ENCODE measurements at regions not wholly inside any gene's neighbourhood (a gene's known extent, or its start where the extent isn't known, plus 50 kb on each side); places are given as distances from the start of the nearest gene placed in this dataset.

DNA sequence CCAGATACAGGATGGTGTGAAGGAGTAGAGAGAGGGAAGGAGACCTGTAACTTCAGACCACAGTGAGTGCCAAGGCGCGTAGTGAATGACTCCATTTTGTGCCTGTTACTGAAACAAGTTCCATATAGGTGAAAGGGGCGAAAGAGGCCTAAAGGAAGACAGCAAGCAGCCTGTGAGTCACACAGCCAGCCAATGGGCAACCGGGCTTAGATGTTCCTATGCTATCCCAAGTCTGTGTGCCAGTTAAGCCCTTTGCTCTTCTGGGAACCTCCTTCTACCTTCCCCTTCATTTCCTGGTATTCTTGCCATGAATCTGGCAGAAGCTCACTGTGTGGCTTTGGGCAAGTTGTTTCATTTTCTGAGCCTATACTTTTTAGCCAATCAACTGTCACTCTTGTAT lies 161.8 kb upstream of the LDB2 start:
- no peak overlapping the region for H3K4me3 ChIP-seq (ENCODE audit: low read length)
- no peak overlapping the region for H2BK5ac ChIP-seq (ENCODE audit: low read length)
- H2BK120ac ChIP-seq (ENCODE audit: low read depth, low read length): no peak overlapping the region
- no peak overlapping the region for H3K9ac ChIP-seq (ENCODE audit: low read length)
- H4K8ac ChIP-seq (ENCODE audit: low read depth, low read length): no peak overlapping the region
- H3K4me1 ChIP-seq (ENCODE audit: control insufficient read depth, low read depth, low read length): no peaks in the 10 kb centered on the region
- no peak overlapping the region for H2BK15ac ChIP-seq (replicated peaks; ENCODE audit: low read depth)
- H3K23ac ChIP-seq (ENCODE audit: low read length): no peak overlapping the region
- H4K5ac ChIP-seq (ENCODE audit: low read length): no peak overlapping the region
- H3K27me3 ChIP-seq (ENCODE audit: insufficient read depth, low read length, poor library complexity): no peaks in the 10 kb centered on the region
- no peaks in the 10 kb centered on the region for H3K79me1 ChIP-seq (ENCODE audit: low read length)
- H3K18ac ChIP-seq (ENCODE audit: low read length): no peak overlapping the region
- no peak overlapping the region for H3K27ac ChIP-seq (ENCODE audit: low read depth, low read length)
- H2AK5ac ChIP-seq (ENCODE audit: low read length): no peak overlapping the region
- H3K36me3 ChIP-seq (ENCODE audit: control insufficient read depth, insufficient read depth, low read length): no peaks in the 10 kb centered on the region
- no peaks in the 10 kb centered on the region for H3K79me2 ChIP-seq (ENCODE audit: control insufficient read depth, insufficient read depth, low read length)
- H3K4ac ChIP-seq (ENCODE audit: low read depth, low read length): no peak overlapping the region
- WGBS (ENCODE audit: extremely low coverage, insufficient coverage, low lambda C conversion rate): no CpG with 5 or more reads among the region's 4 CpGs
- H3K4me2 ChIP-seq (ENCODE audit: low read length): no peak overlapping the region
- DNase-seq: no peak
- no peak overlapping the region for H3K56ac ChIP-seq (ENCODE audit: low read length)

DNA sequence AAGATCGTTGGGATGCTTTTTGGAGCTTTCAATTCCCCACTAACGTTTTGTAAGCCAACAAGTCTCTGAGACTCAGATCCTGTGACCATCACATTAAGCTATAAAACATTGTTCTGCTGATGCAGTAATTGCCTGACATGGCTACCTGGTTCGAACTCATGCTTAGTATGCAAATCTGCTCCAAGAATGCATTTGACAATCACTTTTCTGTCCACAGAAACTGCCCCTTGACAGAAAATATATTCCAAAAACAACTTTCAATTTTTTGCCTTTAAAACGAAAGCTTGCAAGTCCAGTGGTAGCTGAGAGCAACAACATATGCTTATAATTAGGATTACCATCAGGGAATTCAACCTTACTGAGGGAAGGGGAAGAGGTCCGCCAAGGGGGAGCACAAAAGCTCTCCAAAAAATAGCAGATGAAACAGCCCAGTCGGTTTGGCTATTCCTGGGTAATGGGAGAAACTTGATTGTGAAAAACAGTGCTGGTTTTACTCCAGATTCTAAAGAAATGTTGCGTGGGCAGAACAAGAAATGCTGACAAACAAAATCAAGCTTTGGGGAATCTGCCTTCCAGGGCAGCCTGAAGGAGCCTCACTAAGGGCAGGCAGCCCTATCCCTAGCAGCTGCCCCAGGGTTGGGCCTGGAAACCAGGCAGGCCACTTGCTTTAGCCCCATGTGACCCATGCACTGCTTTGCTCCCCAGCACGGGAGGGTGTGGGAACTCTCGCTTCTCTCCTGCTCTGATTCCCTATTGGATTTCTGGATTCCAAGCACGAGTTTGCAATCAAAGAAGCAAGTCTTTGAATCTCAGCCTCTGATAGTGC lies 160.7 kb upstream of the LDB2 start:
- Histone ChIP-seq H2AK5ac (ENCODE audit: low read length) (no peak overlapping the region), H3K4ac (ENCODE audit: low read depth, low read length) (no peak overlapping the region), H2BK120ac (ENCODE audit: low read depth, low read length) (no peak overlapping the region), H3K27me3 (ENCODE audit: insufficient read depth, low read length, poor library complexity) (no peaks in the 10 kb centered on the region), H3K4me3 (ENCODE audit: low read length) (no peak overlapping the region), H4K8ac (ENCODE audit: low read depth, low read length) (no peak overlapping the region), H3K4me2 (ENCODE audit: low read length) (no peak overlapping the region), H3K36me3 (ENCODE audit: control insufficient read depth, insufficient read depth, low read length) (no peaks in the 10 kb centered on the region), H3K9ac (ENCODE audit: low read length) (no peak overlapping the region), H3K79me2 (ENCODE audit: control insufficient read depth, insufficient read depth, low read length) (no peaks in the 10 kb centered on the region), H3K27ac (ENCODE audit: low read depth, low read length) (no peak overlapping the region), H3K23ac (ENCODE audit: low read length) (no peak overlapping the region), H3K4me1 (ENCODE audit: control insufficient read depth, low read depth, low read length) (no peaks in the 10 kb centered on the region), H2BK5ac (ENCODE audit: low read length) (no peak overlapping the region), H2BK15ac (replicated peaks; ENCODE audit: low read depth) (no peak overlapping the region), H4K5ac (ENCODE audit: low read length) (no peak overlapping the region), H3K56ac (ENCODE audit: low read length) (no peak overlapping the region), H3K18ac (ENCODE audit: low read length) (no peak overlapping the region), H3K79me1 (ENCODE audit: low read length) (no peaks in the 10 kb centered on the region)
- DNase-seq: no peak
- no CpG with 5 or more reads among the region's 10 CpGs for WGBS (ENCODE audit: extremely low coverage, insufficient coverage, low lambda C conversion rate)

DNA sequence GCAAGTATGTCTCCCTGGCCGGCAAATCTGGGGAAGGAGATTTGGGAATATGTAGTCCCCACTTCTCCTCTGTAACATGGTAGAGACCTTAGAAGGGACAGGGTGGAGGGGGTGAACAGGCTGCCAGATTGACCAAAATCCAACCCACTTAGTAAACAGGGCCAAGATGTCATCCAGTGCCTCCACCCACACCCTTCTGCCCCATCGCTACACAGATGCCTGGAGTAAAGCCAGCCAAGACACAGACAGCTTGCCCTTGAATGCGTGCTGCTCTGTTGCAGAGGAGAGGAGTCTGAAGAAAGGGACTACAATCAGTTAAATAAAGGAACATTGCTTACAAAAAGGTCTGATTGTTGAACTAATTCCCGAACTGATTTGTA lies 160.1 kb upstream of the LDB2 start:
- Histone ChIP-seq H3K4me1 (ENCODE audit: control insufficient read depth, low read depth, low read length) (no peaks in the 10 kb centered on the region), H3K27ac (ENCODE audit: low read depth, low read length) (no peak overlapping the region), H4K8ac (ENCODE audit: low read depth, low read length) (no peak overlapping the region), H3K4me2 (ENCODE audit: low read length) (no peak overlapping the region), H3K23ac (ENCODE audit: low read length) (no peak overlapping the region), H3K9ac (ENCODE audit: low read length) (no peak overlapping the region), H2BK5ac (ENCODE audit: low read length) (no peak overlapping the region), H3K56ac (ENCODE audit: low read length) (no peak overlapping the region), H2BK120ac (ENCODE audit: low read depth, low read length) (no peak overlapping the region), H3K79me2 (ENCODE audit: control insufficient read depth, insufficient read depth, low read length) (no peaks in the 10 kb centered on the region), H4K5ac (ENCODE audit: low read length) (no peak overlapping the region), H3K4me3 (ENCODE audit: low read length) (no peak overlapping the region), H3K36me3 (ENCODE audit: control insufficient read depth, insufficient read depth, low read length) (no peaks in the 10 kb centered on the region), H3K18ac (ENCODE audit: low read length) (no peak overlapping the region), H3K79me1 (ENCODE audit: low read length) (no peaks in the 10 kb centered on the region), H2BK15ac (replicated peaks; ENCODE audit: low read depth) (no peak overlapping the region), H2AK5ac (ENCODE audit: low read length) (no peak overlapping the region), H3K4ac (ENCODE audit: low read depth, low read length) (no peak overlapping the region), H3K27me3 (ENCODE audit: insufficient read depth, low read length, poor library complexity) (no peaks in the 10 kb centered on the region)
- DNase-seq: no peak
- no CpG with 5 or more reads among the region's 4 CpGs for WGBS (ENCODE audit: extremely low coverage, insufficient coverage, low lambda C conversion rate)

GRCh38 chr4:17057035-17057434 lies 158.6 kb upstream of the LDB2 start:
- no CpG with 5 or more reads among the region's 6 CpGs for WGBS (ENCODE audit: extremely low coverage, insufficient coverage, low lambda C conversion rate)
- no peak overlapping the region for H3K18ac ChIP-seq (ENCODE audit: low read length)
- H3K9ac ChIP-seq (ENCODE audit: low read length): no peak overlapping the region
- no peaks in the 10 kb centered on the region for H3K27me3 ChIP-seq (ENCODE audit: insufficient read depth, low read length, poor library complexity)
- H3K23ac ChIP-seq (ENCODE audit: low read length): no peak overlapping the region
- no peak overlapping the region for H3K4me2 ChIP-seq (ENCODE audit: low read length)
- no peak for DNase-seq
- H3K36me3 ChIP-seq (ENCODE audit: control insufficient read depth, insufficient read depth, low read length): no peaks in the 10 kb centered on the region
- H4K5ac ChIP-seq (ENCODE audit: low read length): no peak overlapping the region
- H3K4ac ChIP-seq (ENCODE audit: low read depth, low read length): no peak overlapping the region
- no peak overlapping the region for H2BK120ac ChIP-seq (ENCODE audit: low read depth, low read length)
- H3K27ac ChIP-seq (ENCODE audit: low read depth, low read length): no peak overlapping the region
- no peaks in the 10 kb centered on the region for H3K79me2 ChIP-seq (ENCODE audit: control insufficient read depth, insufficient read depth, low read length)
- H3K56ac ChIP-seq (ENCODE audit: low read length): no peak overlapping the region
- H3K79me1 ChIP-seq (ENCODE audit: low read length): no peaks in the 10 kb centered on the region
- H3K4me1 ChIP-seq (ENCODE audit: control insufficient read depth, low read depth, low read length): no peaks in the 10 kb centered on the region
- no peak overlapping the region for H3K4me3 ChIP-seq (ENCODE audit: low read length)
- no peak overlapping the region for H2AK5ac ChIP-seq (ENCODE audit: low read length)
- no peak overlapping the region for H4K8ac ChIP-seq (ENCODE audit: low read depth, low read length)
- H2BK15ac ChIP-seq (replicated peaks; ENCODE audit: low read depth): no peak overlapping the region
- H2BK5ac ChIP-seq (ENCODE audit: low read length): no peak overlapping the region

DNA sequence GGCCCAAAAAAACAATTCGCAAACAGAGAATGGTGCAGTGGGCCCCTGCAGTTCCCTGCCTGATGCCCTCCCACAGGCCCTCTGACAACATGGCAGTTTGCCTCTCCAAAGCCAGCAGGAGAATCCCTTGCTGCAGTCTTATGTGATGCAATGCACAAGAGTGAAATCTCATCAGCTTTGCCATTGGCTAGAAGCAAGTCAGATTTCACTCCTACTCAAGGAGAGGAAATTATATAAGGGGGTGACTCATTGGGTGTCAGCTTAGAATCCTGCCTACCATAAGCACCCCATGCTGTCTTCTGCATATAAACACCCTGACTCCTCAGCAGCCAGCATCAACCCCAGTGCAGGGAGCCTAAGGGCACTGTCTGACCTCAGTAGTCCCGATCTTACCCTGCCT lies 157.3 kb upstream of the LDB2 start:
- Histone ChIP-seq H2BK5ac (ENCODE audit: low read length) (no peak overlapping the region), H3K4me3 (ENCODE audit: low read length) (no peak overlapping the region), H3K27ac (ENCODE audit: low read depth, low read length) (no peak overlapping the region), H3K56ac (ENCODE audit: low read length) (no peak overlapping the region), H2AK5ac (ENCODE audit: low read length) (no peak overlapping the region), H3K4me2 (ENCODE audit: low read length) (no peak overlapping the region), H3K4ac (ENCODE audit: low read depth, low read length) (no peak overlapping the region), H3K79me1 (ENCODE audit: low read length) (no peaks in the 10 kb centered on the region), H4K5ac (ENCODE audit: low read length) (no peak overlapping the region), H4K8ac (ENCODE audit: low read depth, low read length) (no peak overlapping the region), H3K27me3 (ENCODE audit: insufficient read depth, low read length, poor library complexity) (no peaks in the 10 kb centered on the region), H3K9ac (ENCODE audit: low read length) (no peak overlapping the region), H3K23ac (ENCODE audit: low read length) (no peak overlapping the region), H3K36me3 (ENCODE audit: control insufficient read depth, insufficient read depth, low read length) (no peaks in the 10 kb centered on the region), H3K79me2 (ENCODE audit: control insufficient read depth, insufficient read depth, low read length) (no peaks in the 10 kb centered on the region), H2BK15ac (replicated peaks; ENCODE audit: low read depth) (no peak overlapping the region), H2BK120ac (ENCODE audit: low read depth, low read length) (no peak overlapping the region), H3K4me1 (ENCODE audit: control insufficient read depth, low read depth, low read length) (no peaks in the 10 kb centered on the region), H3K18ac (ENCODE audit: low read length) (no peak overlapping the region)
- peak; percentile 75 for DNase-seq
- WGBS (ENCODE audit: extremely low coverage, insufficient coverage, low lambda C conversion rate): no CpG with 5 or more reads among the region's 2 CpGs

DNA sequence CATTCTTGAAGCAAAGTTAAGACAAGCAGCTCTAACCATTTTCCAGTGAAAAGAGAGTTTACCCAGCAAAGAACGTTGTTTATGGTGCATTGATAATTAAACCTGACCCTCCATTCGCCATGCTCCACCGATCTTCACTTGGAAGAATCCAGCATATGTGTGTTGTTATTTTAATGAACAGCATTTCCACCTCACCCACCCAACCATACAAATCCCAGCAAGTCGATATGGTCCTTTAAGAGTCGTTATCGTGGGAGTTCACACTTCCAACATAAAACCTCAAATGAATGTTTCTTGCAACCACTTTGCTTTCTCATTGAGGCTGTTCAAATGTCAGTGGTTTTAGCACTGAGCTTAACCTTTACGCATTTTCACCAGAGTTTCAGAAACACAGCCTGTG lies 147.4 kb upstream of the LDB2 start:
- H3K4me2 ChIP-seq (ENCODE audit: low read length): no peak overlapping the region
- H3K27ac ChIP-seq (ENCODE audit: low read depth, low read length): no peak overlapping the region
- no peak for DNase-seq
- H2BK120ac ChIP-seq (ENCODE audit: low read depth, low read length): no peak overlapping the region
- H3K18ac ChIP-seq (ENCODE audit: low read length): no peak overlapping the region
- no peak overlapping the region for H4K8ac ChIP-seq (ENCODE audit: low read depth, low read length)
- WGBS (ENCODE audit: extremely low coverage, insufficient coverage, low lambda C conversion rate): no CpG with 5 or more reads among the region's 7 CpGs
- H3K4me1 ChIP-seq (ENCODE audit: control insufficient read depth, low read depth, low read length): no peaks in the 10 kb centered on the region
- H3K36me3 ChIP-seq (ENCODE audit: control insufficient read depth, insufficient read depth, low read length): no peaks in the 10 kb centered on the region
- no peaks in the 10 kb centered on the region for H3K79me2 ChIP-seq (ENCODE audit: control insufficient read depth, insufficient read depth, low read length)
- H2BK5ac ChIP-seq (ENCODE audit: low read length): no peak overlapping the region
- H2AK5ac ChIP-seq (ENCODE audit: low read length): no peak overlapping the region
- H3K4me3 ChIP-seq (ENCODE audit: low read length): no peak overlapping the region
- H2BK15ac ChIP-seq (replicated peaks; ENCODE audit: low read depth): no peak overlapping the region
- no peak overlapping the region for H4K5ac ChIP-seq (ENCODE audit: low read length)
- peak overlapping the region; percentile 24 for H3K4ac ChIP-seq (ENCODE audit: low read depth, low read length)
- H3K79me1 ChIP-seq (ENCODE audit: low read length): no peaks in the 10 kb centered on the region
- no peak overlapping the region for H3K56ac ChIP-seq (ENCODE audit: low read length)
- no peak overlapping the region for H3K23ac ChIP-seq (ENCODE audit: low read length)
- no peaks in the 10 kb centered on the region for H3K27me3 ChIP-seq (ENCODE audit: insufficient read depth, low read length, poor library complexity)
- no peak overlapping the region for H3K9ac ChIP-seq (ENCODE audit: low read length)
